ENCODE measurements at regions not wholly inside any gene's neighbourhood (a gene's known extent, or its start where the extent isn't known, plus 50 kb on each side); places are given as distances from the start of the nearest gene placed in this dataset.

- TF ChIP-seq YY1 (IDR thresholded peaks at IDR 0.05; ENCODE audit: low read depth) (no peak), USF1 (IDR thresholded peaks at IDR 0.05) (no peak), TAF1 (IDR thresholded peaks at IDR 0.05; ENCODE audit: low read depth) (no peak), FOXM1 (IDR thresholded peaks at IDR 0.05; ENCODE audit: borderline replicate concordance, low read depth) (no peak), RAD21 (IDR thresholded peaks at IDR 0.05; ENCODE audit: low read depth) (no peak), CEBPB (IDR thresholded peaks at IDR 0.05) (no peak), EP300 (IDR thresholded peaks at IDR 0.05; ENCODE audit: borderline replicate concordance) (no peak), NFIC (IDR thresholded peaks at IDR 0.05) (no peak), CREB1 (IDR thresholded peaks at IDR 0.05; ENCODE audit: low read depth) (no peak), TEAD4 (IDR thresholded peaks at IDR 0.05) (no peak), TCF12 (IDR thresholded peaks at IDR 0.05; ENCODE audit: low read depth) (no peak)
- TF ChIP-seq, protein P1, sequence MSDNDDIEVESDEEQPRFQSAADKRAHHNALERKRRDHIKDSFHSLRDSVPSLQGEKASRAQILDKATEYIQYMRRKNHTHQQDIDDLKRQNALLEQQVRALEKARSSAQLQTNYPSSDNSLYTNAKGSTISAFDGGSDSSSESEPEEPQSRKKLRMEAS (IDR thresholded peaks at IDR 0.05), result no peak
- TF ChIP-seq, protein P2, sequence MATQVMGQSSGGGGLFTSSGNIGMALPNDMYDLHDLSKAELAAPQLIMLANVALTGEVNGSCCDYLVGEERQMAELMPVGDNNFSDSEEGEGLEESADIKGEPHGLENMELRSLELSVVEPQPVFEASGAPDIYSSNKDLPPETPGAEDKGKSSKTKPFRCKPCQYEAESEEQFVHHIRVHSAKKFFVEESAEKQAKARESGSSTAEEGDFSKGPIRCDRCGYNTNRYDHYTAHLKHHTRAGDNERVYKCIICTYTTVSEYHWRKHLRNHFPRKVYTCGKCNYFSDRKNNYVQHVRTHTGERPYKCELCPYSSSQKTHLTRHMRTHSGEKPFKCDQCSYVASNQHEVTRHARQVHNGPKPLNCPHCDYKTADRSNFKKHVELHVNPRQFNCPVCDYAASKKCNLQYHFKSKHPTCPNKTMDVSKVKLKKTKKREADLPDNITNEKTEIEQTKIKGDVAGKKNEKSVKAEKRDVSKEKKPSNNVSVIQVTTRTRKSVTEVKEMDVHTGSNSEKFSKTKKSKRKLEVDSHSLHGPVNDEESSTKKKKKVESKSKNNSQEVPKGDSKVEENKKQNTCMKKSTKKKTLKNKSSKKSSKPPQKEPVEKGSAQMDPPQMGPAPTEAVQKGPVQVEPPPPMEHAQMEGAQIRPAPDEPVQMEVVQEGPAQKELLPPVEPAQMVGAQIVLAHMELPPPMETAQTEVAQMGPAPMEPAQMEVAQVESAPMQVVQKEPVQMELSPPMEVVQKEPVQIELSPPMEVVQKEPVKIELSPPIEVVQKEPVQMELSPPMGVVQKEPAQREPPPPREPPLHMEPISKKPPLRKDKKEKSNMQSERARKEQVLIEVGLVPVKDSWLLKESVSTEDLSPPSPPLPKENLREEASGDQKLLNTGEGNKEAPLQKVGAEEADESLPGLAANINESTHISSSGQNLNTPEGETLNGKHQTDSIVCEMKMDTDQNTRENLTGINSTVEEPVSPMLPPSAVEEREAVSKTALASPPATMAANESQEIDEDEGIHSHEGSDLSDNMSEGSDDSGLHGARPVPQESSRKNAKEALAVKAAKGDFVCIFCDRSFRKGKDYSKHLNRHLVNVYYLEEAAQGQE (IDR thresholded peaks at IDR 0.05; ENCODE audit: low read depth), result no peak
Observed at GRCh38 chr13:65768545-65768944, 1461.6 kb downstream of the PCDH9 start.
